ENCODE measurements at regions not wholly inside any gene's neighbourhood (a gene's known extent, or its start where the extent isn't known, plus 50 kb on each side); places are given as distances from the start of the nearest gene placed in this dataset.

DNA sequence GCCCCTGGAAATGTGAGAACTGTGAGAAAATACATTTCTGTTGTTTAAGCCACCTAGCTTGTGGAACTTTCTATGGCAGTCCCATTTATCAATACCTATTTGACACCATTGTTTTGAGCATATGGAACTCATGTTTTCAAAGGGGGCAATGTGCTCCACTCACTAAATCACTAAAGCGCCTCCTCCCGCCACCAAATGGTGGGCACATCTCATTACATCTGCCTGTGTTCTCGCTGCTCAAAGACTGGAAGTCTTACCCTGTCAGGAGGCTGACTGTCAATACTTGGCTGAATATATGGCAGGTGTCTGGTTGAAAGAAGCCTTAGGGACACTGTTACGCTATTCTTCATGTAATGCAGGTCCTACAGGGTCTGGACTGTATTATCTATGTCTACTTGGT lies 767.7 kb downstream of the TSN start:
- no peaks in the 10 kb centered on the region for H3K36me3 ChIP-seq (ENCODE audit: control insufficient read depth, insufficient read depth, low read length)
- H3K27me3 ChIP-seq (ENCODE audit: control insufficient read depth, insufficient read depth, low read length) = no peaks in the 10 kb centered on the region
- DNase-seq (ENCODE audit: low read depth) (no peak), FAIRE-seq (no peak)
- TF ChIP-seq CTCF (IDR thresholded peaks at IDR 0.05; ENCODE audit: insufficient read depth, low read length, severe bottlenecking) = no peak
- no peak overlapping the region for H3K4me3 ChIP-seq (ENCODE audit: low read depth, low read length)

- TF ChIP-seq CTCF (IDR thresholded peaks at IDR 0.05; ENCODE audit: insufficient read depth, low read length, severe bottlenecking) = no peak
- Histone ChIP-seq H3K36me3 (ENCODE audit: control insufficient read depth, insufficient read depth, low read length) (no peaks in the 10 kb centered on the region), H3K27me3 (ENCODE audit: control insufficient read depth, insufficient read depth, low read length) (no peaks in the 10 kb centered on the region), H3K4me3 (ENCODE audit: low read depth, low read length) (no peak overlapping the region)
- no peak for FAIRE-seq
- DNase-seq (ENCODE audit: low read depth) = no peak
Measured at GRCh38 chr2:122523981-122524380, 768.5 kb downstream of the TSN start.

DNA sequence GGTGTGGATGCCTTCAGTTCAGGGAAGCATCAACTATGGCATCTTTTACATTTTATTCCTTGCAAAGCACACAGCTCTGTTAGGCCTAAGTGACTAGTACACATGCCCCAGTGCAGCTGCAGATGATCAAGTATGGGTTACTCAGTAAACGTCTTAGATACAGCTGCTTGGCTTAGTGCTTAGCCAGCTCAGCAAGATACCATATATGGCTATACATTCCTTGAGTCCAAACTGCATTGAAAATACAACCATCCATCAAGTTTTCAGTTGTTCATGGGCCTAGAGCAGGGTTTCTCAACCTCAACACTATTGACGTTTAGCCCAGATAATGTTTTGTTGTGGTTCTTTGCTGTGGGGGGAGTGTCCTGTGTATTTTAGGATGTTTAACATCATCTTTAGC lies 769.9 kb downstream of the TSN start:
- DNase-seq (ENCODE audit: low read depth) (no peak), FAIRE-seq (no peak)
- Histone ChIP-seq H3K27me3 (ENCODE audit: control insufficient read depth, insufficient read depth, low read length) (no peaks in the 10 kb centered on the region), H3K4me3 (ENCODE audit: low read depth, low read length) (no peak overlapping the region), H3K36me3 (ENCODE audit: control insufficient read depth, insufficient read depth, low read length) (no peaks in the 10 kb centered on the region)
- TF ChIP-seq CTCF (IDR thresholded peaks at IDR 0.05; ENCODE audit: insufficient read depth, low read length, severe bottlenecking) = no peak

- Histone ChIP-seq H3K4me3 (ENCODE audit: low read depth, low read length) (no peak overlapping the region), H3K36me3 (ENCODE audit: control insufficient read depth, insufficient read depth, low read length) (no peaks in the 10 kb centered on the region), H3K27me3 (ENCODE audit: control insufficient read depth, insufficient read depth, low read length) (no peaks in the 10 kb centered on the region)
- peak; percentile 51 for DNase-seq (ENCODE audit: low read depth)
- FAIRE-seq = no peak
- no peak for TF ChIP-seq CTCF (IDR thresholded peaks at IDR 0.05; ENCODE audit: insufficient read depth, low read length, severe bottlenecking)
Measured at GRCh38 chr2:122528061-122528460, 772.6 kb downstream of the TSN start.

GRCh38 chr2:122528958-122529705 lies 773.7 kb downstream of the TSN start:
- H3K36me3 ChIP-seq (ENCODE audit: control insufficient read depth, insufficient read depth, low read length) = no peaks in the 10 kb centered on the region
- no peak for TF ChIP-seq CTCF (IDR thresholded peaks at IDR 0.05; ENCODE audit: insufficient read depth, low read length, severe bottlenecking)
- no peaks in the 10 kb centered on the region for H3K27me3 ChIP-seq (ENCODE audit: control insufficient read depth, insufficient read depth, low read length)
- no peak overlapping the region for H3K4me3 ChIP-seq (ENCODE audit: low read depth, low read length)
- DNase-seq (ENCODE audit: low read depth) (peak; percentile 59), FAIRE-seq (no peak)

- no peak for TF ChIP-seq CTCF (IDR thresholded peaks at IDR 0.05; ENCODE audit: insufficient read depth, low read length, severe bottlenecking)
- no peak overlapping the region for H3K4me3 ChIP-seq (ENCODE audit: low read depth, low read length)
- no peaks in the 10 kb centered on the region for H3K36me3 ChIP-seq (ENCODE audit: control insufficient read depth, insufficient read depth, low read length)
- no peaks in the 10 kb centered on the region for H3K27me3 ChIP-seq (ENCODE audit: control insufficient read depth, insufficient read depth, low read length)
- FAIRE-seq = no peak
- DNase-seq (ENCODE audit: low read depth) = no peak
Measured at GRCh38 chr2:122530814-122531213, 775.4 kb downstream of the TSN start.

All from bronchial epithelial cell (primary cell).